IMR-90 (cell line): ENCODE measurements at regions not wholly inside any gene's neighbourhood (a gene's known extent, or its start where the extent isn't known, plus 50 kb on each side); places are given as distances from the start of the nearest gene placed in this dataset.

Experiments
- ATAC-seq: fragments of 200-7000 bp; cut with Tn5 transposase; 2 replicates; pipeline ENCODE4 v1.9.1; 2020; ENCODE audit warnings: low read depth, mild to moderate bottlenecking, moderate library complexity
- BruUV-seq: library from RNA; stranded (reverse); fragments of 400-500 nt; replicated peaks from 2 replicates; lab custom pipeline; 2021; lab: Mats Ljungman, UMichigan
- CTCF ChIA-PET: fragments of 300-600 bp; formaldehyde crosslinking; extraction: SDS; loops from one replicate; lab custom pipeline; 2021; ENCODE audit warnings: antibody characterized with exemption; lab: Yijun Ruan, JAX
- POLR2A ChIA-PET: fragments of 300-600 bp; sonication (Branson Sonifier 250); formaldehyde crosslinking; loops from one replicate; lab custom pipeline; 2022; ENCODE audit warnings: antibody characterized with exemption; ENCODE audit not compliant: unreplicated experiment; lab: Charles Lee
- DNase-seq: peaks from one replicate; pipeline ENCODE4 v3.0.0; 2013
- H2AFZ ChIP-seq: replicated peaks from 2 replicates; pipeline ENCODE3; 2013; ENCODE audit warnings: low read length, mild to moderate bottlenecking; ENCODE audit not compliant: poor library complexity
- H2AK5ac ChIP-seq: 2 replicates; pipeline ENCODE4 v1.6.1; 2013; ENCODE audit warnings: low read depth, low read length, inconsistent platforms
- H2AK9ac ChIP-seq: replicated peaks from 2 replicates; pipeline ENCODE3; 2013; ENCODE audit warnings: mild to moderate bottlenecking, low read depth, low read length, moderate library complexity; ENCODE audit not compliant: poor library complexity
- H2BK120ac ChIP-seq: 2 replicates; pipeline ENCODE4 v1.6.1; 2013; ENCODE audit warnings: low read depth, low read length, inconsistent platforms
- H2BK15ac ChIP-seq: 3 replicates; pipeline ENCODE4 v1.6.1; 2013; ENCODE audit warnings: low read depth, low read length, inconsistent platforms
- H2BK20ac ChIP-seq: 2 replicates; pipeline ENCODE4 v1.6.1; 2013; ENCODE audit warnings: low read depth, mild to moderate bottlenecking, inconsistent platforms, low read length, moderate library complexity
- H2BK5ac ChIP-seq: 2 replicates; pipeline ENCODE4 v1.6.1; 2013; ENCODE audit warnings: mild to moderate bottlenecking, low read depth, low read length, inconsistent platforms; ENCODE audit not compliant: poor library complexity, severe bottlenecking
- H3K14ac ChIP-seq: replicated peaks from 2 replicates; pipeline ENCODE4 v1.6.1; 2013; ENCODE audit warnings: low read depth, low read length, inconsistent platforms
- H3K18ac ChIP-seq: 2 replicates; pipeline ENCODE4 v1.6.1; 2013; ENCODE audit warnings: low read depth, low read length, control low read depth
- H3K23ac ChIP-seq: 2 replicates; pipeline ENCODE4 v1.6.1; 2013; ENCODE audit warnings: low read depth, low read length, inconsistent platforms
- H3K27ac ChIP-seq: 2 replicates; pipeline ENCODE4 v1.5.1; 2013; ENCODE audit warnings: mild to moderate bottlenecking, control low read depth, low read length; ENCODE audit not compliant: insufficient read depth
- H3K27me3 ChIP-seq: 2 replicates; pipeline ENCODE4 v1.6.1; 2013; ENCODE audit warnings: low read length; ENCODE audit not compliant: control insufficient read depth, insufficient read depth
- H3K36me3 ChIP-seq: 2 replicates; pipeline ENCODE4 v1.6.1; 2013; ENCODE audit warnings: low read length, mixed read lengths; ENCODE audit not compliant: control insufficient read depth, insufficient read depth
- H3K4ac ChIP-seq: 2 replicates; pipeline ENCODE4 v1.6.1; 2013; ENCODE audit warnings: low read depth, low read length, inconsistent platforms
- H3K4me1 ChIP-seq: 2 replicates; pipeline ENCODE4 v1.6.1; 2013; ENCODE audit warnings: low read length, mixed read lengths; ENCODE audit not compliant: control insufficient read depth, insufficient read depth
- H3K4me2 ChIP-seq: 2 replicates; pipeline ENCODE4 v1.6.1; 2013; ENCODE audit warnings: low read depth, mild to moderate bottlenecking, control low read depth, low read length, moderate library complexity
- H3K4me3 ChIP-seq: 2 replicates; pipeline ENCODE4 v1.5.1; 2013; ENCODE audit warnings: low read depth, mild to moderate bottlenecking, control low read depth, low read length, moderate library complexity; ENCODE audit not compliant: insufficient read depth
- H3K56ac ChIP-seq: 2 replicates; pipeline ENCODE4 v1.6.1; 2013; ENCODE audit warnings: low read length, inconsistent platforms; ENCODE audit not compliant: insufficient read depth; ENCODE audit errors: extremely low read depth
- H3K79me1 ChIP-seq, 2 experiments: 2 replicates each; pipeline ENCODE4 v1.6.1; 2013; ENCODE audit warnings: low read length in 2 of 2, inconsistent platforms in 1 of 2, low read depth in 1 of 2
- H3K9ac ChIP-seq: 2 replicates; pipeline ENCODE4 v1.6.1; 2013; ENCODE audit warnings: low read depth, low read length, control low read depth
- H3K9me1 ChIP-seq: 2 replicates; pipeline ENCODE4 v1.6.1; 2013; ENCODE audit warnings: low read length, inconsistent platforms; ENCODE audit not compliant: insufficient read depth
- H3K9me3 ChIP-seq: 2 replicates; pipeline ENCODE4 v1.6.1; 2013; ENCODE audit warnings: low read length; ENCODE audit not compliant: control insufficient read depth, insufficient read depth
- H4K20me1 ChIP-seq: 2 replicates; pipeline ENCODE4 v1.6.1; 2013; ENCODE audit warnings: low read length, inconsistent platforms; ENCODE audit not compliant: insufficient read depth
- H4K5ac ChIP-seq: 2 replicates; pipeline ENCODE4 v1.6.1; 2013; ENCODE audit warnings: mild to moderate bottlenecking, low read depth, low read length, control low read depth
- H4K8ac ChIP-seq, 2 experiments: 2 replicates each; pipeline ENCODE4 v1.6.1; 2013; ENCODE audit warnings: low read depth in 2 of 2, low read length in 2 of 2, control low read depth in 1 of 2, inconsistent platforms in 1 of 2
- H4K91ac ChIP-seq: 2 replicates; pipeline ENCODE4 v1.6.1; 2013; ENCODE audit warnings: low read depth, low read length, inconsistent platforms; ENCODE audit not compliant: insufficient read depth
- BHLHE40 ChIP-seq: fragments of 150-350 bp; IDR thresholded peaks from 2 replicates; pipeline ENCODE4 v1.6.1; 2016; ENCODE audit warnings: mild to moderate bottlenecking, low read depth, low read length
- CEBPB ChIP-seq: IDR thresholded peaks from 2 replicates; pipeline ENCODE4 v1.6.1; 2012; ENCODE audit warnings: low read depth, low read length, improper control_type of control experiment
- CTCF ChIP-seq: conservative IDR thresholded peaks from 2 replicates; pipeline ENCODE4 v1.5.1; 2012; ENCODE audit warnings: mild to moderate bottlenecking, low read depth, low read length, improper control_type of control experiment
- ELK1 ChIP-seq: fragments of 150-350 bp; IDR thresholded peaks from 2 replicates; pipeline ENCODE4 v1.6.1; 2016; ENCODE audit warnings: low read depth, mild to moderate bottlenecking, low read length, moderate library complexity, borderline replicate concordance
- FOS ChIP-seq: fragments of 150-350 bp; IDR thresholded peaks from 2 replicates; pipeline ENCODE4 v1.6.1; 2016; ENCODE audit warnings: low read depth, low read length
- MAFK ChIP-seq: IDR thresholded peaks from 2 replicates; pipeline ENCODE4 v1.6.1; 2012; ENCODE audit warnings: low read depth, low read length, improper control_type of control experiment
- MAZ ChIP-seq: IDR thresholded peaks from 2 replicates; pipeline ENCODE4 v1.6.1; 2012; ENCODE audit warnings: low read depth, mild to moderate bottlenecking, low read length, improper control_type of control experiment, moderate library complexity, borderline replicate concordance
- MXI1 ChIP-seq: IDR thresholded peaks from 2 replicates; pipeline ENCODE4 v1.6.1; 2012; ENCODE audit warnings: low read depth, mild to moderate bottlenecking, low read length, moderate library complexity, borderline replicate concordance
- NFE2L2 ChIP-seq: fragments of 150-350 bp; IDR thresholded peaks from 2 replicates; pipeline ENCODE4 v1.6.1; 2016; ENCODE audit warnings: low read depth, mild to moderate bottlenecking, low read length
- POLR2A ChIP-seq: IDR thresholded peaks from 2 replicates; pipeline ENCODE4 v1.6.1; 2012; ENCODE audit warnings: mild to moderate bottlenecking, low read depth, low read length
- RAD21 ChIP-seq: IDR thresholded peaks from 2 replicates; pipeline ENCODE4 v1.6.1; 2012; ENCODE audit warnings: low read length, improper control_type of control experiment
- RFX5 ChIP-seq: IDR thresholded peaks from 2 replicates; pipeline ENCODE4 v1.8.0; 2012; ENCODE audit warnings: low read depth, mild to moderate bottlenecking, low read length, moderate library complexity
- SMC3 ChIP-seq: fragments of 150-350 bp; IDR thresholded peaks from 2 replicates; pipeline ENCODE4 v1.6.1; 2016; ENCODE audit warnings: low read depth, mild to moderate bottlenecking, antibody characterized with exemption, low read length, moderate library complexity
- USF2 ChIP-seq: fragments of 150-350 bp; IDR thresholded peaks from 2 replicates; pipeline ENCODE4 v1.6.1; 2017; ENCODE audit warnings: mild to moderate bottlenecking, antibody characterized with exemption, low read length, low read depth
- WGBS, 2 experiments: methylation state at CpG; one replicate each; pipeline versions ENCODE4 v1.1.5 to v1.1.7; 2013; ENCODE audit warnings: missing lambda C conversion rate in 2 of 2; ENCODE audit not compliant: insufficient read length in 1 of 2; ENCODE audit errors: extremely low coverage in 2 of 2; 5-methylcytosine and 5-hydroxymethylcytosine counted together
- dilution Hi-C: fragments of 300-500 bp; cut with HindIII; formaldehyde crosslinking; loops from one replicate; pipeline ENCODE4 v1.14.3; 2018; ENCODE audit warnings: low sequenced_read_pairs; ENCODE audit not compliant: unreplicated experiment
- in situ Hi-C: fragments of 300-500 bp; cut with MboI; formaldehyde crosslinking; loops from 3 replicates; pipeline ENCODE4 v1.14.3; 2019; ENCODE audit warnings: low sequenced_read_pairs, inconsistent platforms, mixed read lengths
- intact Hi-C: fragments of 100-400 bp; cut with micrococcal nuclease; formaldehyde crosslinking; loops from 2 replicates; pipeline ENCODE4 v1.10.0; 2022

DNA sequence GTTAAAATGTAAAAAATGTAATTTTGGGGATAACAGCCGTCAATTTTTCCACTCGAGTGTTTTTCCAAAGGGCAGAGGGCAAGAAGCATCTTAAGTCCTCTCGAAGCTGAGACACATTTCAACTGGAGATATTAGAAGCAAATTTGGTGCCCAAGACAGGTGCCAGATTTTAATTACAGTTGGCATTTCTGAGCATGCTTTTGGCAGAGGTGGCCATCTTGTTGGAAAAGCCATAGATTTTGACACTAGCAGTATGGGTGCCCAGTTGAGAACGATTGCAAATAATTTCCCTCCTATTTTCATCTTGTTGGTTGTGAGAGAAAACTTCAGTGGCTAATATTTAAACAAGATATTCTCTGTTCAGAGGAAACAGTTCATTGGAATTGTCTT, 146.3 kb downstream of the TM9SF2 start:
- H4K8ac ChIP-seq: no peak overlapping the region
- H3K9ac ChIP-seq: no peak overlapping the region
- BruUV-seq: no TSS peak
- H4K5ac ChIP-seq: no peak overlapping the region
- CTCF ChIA-PET: interaction anchor here (1.8 kb wide), 1 partner anchor 9 kb away, joined by 7 read pairs; no protein-coding TSS in a partner anchor
- intact Hi-C loops: no loop called here
- no peak overlapping the region for H2BK5ac ChIP-seq
- H3K9me1 ChIP-seq: no peaks in the 10 kb centered on the region
- H3K79me1 ChIP-seq: no peaks in the 10 kb centered on the region
- POLR2A ChIA-PET: no interaction called here
- no peak overlapping the region for H2BK20ac ChIP-seq
- H3K4me1 ChIP-seq: no peaks in the 10 kb centered on the region
- no peak overlapping the region for H3K4ac ChIP-seq
- no peak overlapping the region for H2AFZ ChIP-seq
- H3K56ac ChIP-seq: no peak overlapping the region
- no peak for DNase-seq
- H3K23ac ChIP-seq: no peak overlapping the region
- H2AK9ac ChIP-seq: no peak overlapping the region
- H2AK5ac ChIP-seq: no peak overlapping the region
- no peak for TF ChIP-seq FOS
- TF ChIP-seq POLR2A: no peak
- no peak for TF ChIP-seq ELK1
- TF ChIP-seq NFE2L2: no peak
- TF ChIP-seq CEBPB: no peak
- TF ChIP-seq RFX5: no peak
- TF ChIP-seq MXI1: no peak
- no peak for TF ChIP-seq USF2
- TF ChIP-seq RAD21: no peak
- no peak for TF ChIP-seq MAFK
- no peak for TF ChIP-seq SMC3
- TF ChIP-seq MAZ: no peak
- no peak for TF ChIP-seq CTCF
- no peak for TF ChIP-seq BHLHE40
- H3K4me3 ChIP-seq: no peak overlapping the region
- H4K91ac ChIP-seq: no peak overlapping the region
- H3K27me3 ChIP-seq: peaks cover 16% of the 10 kb centered on the region
- H3K4me2 ChIP-seq: no peak overlapping the region
- H2BK120ac ChIP-seq: no peak overlapping the region
- H3K9me3 ChIP-seq: no peaks in the 10 kb centered on the region
- H4K20me1 ChIP-seq: no peaks in the 10 kb centered on the region
- 51% methylated on average over 3 of the region's 4 CpGs; no CpG with 5 or more reads in 1 of the 2 experiments for WGBS, 2 experiments
- no peak overlapping the region for H3K14ac ChIP-seq
- in situ Hi-C loops: no loop called here
- no peak overlapping the region for H3K18ac ChIP-seq
- no peaks in the 10 kb centered on the region for H3K36me3 ChIP-seq
- no peak overlapping the region for H2BK15ac ChIP-seq
- no peak for ATAC-seq
- H3K27ac ChIP-seq: no peak overlapping the region
- dilution Hi-C loops: no loop called here
